ENCODE measurements at regions not wholly inside any gene's neighbourhood (a gene's known extent, or its start where the extent isn't known, plus 50 kb on each side); places are given as distances from the start of the nearest gene placed in this dataset.
"Not testable (repeated sequence)": the region's sequence is repeated elsewhere in the genome, so short reads cannot be mapped to it uniquely, and the experiment has no call there.

DNA sequence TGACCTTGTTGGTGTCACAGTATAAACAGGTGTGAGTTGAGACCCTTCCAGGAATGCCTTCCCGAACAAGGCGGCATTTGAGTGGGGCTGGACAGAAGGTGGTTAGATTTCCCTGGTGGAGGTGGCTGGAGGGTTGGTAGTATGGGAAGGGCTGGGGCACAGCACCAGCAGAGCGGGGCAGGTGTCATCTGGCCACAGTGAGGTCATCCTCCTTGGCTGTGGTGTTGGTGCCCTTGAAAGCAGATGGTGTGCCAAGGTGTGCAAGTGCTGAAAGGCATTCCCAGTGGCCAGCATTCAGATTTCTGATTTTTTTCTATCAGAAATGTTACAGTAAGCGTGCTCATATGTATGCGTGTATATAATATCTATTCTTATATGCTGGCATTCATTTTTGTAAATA, 126.6 kb downstream of the LAT start:
- no peak for TF ChIP-seq CTCF (IDR thresholded peaks at IDR 0.05; ENCODE audit: control extremely low read depth, extremely low read depth, low read depth, missing control alignments)
- POLR2A ChIA-PET = no interaction called here
- no peak for DNase-seq (ENCODE audit: extremely low spot score)
- CTCF ChIA-PET = no interaction called here

DNA sequence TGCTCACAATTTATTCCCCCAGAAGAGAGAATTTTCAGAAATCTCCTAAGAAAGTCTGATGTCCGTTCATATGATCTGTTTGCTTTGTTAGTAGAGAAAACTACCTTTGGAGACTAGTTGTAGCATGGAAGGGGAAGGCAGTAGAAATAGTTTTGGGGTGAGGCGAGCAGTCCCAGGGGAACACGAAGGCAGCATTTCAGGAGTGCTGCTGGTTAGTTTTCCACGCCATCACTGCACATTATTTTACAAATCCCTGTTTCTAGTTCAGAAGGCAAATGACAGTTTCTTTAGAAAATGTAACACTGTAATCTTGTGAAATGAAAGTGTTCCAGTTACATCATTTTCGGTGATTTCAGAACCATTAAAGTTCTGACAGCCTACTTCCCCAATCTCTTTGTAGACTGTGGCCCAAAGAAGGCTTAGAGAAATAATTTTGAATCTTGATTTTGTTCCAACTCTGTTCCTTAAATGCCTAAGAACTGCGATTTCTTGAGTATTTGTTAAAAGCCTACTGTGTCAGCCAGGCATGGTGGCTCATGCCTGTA, 123.8 kb downstream of the LAT start:
- DNase-seq (ENCODE audit: extremely low spot score); CTCF ChIA-PET; POLR2A ChIA-PET: not testable (repeated sequence)

DNA sequence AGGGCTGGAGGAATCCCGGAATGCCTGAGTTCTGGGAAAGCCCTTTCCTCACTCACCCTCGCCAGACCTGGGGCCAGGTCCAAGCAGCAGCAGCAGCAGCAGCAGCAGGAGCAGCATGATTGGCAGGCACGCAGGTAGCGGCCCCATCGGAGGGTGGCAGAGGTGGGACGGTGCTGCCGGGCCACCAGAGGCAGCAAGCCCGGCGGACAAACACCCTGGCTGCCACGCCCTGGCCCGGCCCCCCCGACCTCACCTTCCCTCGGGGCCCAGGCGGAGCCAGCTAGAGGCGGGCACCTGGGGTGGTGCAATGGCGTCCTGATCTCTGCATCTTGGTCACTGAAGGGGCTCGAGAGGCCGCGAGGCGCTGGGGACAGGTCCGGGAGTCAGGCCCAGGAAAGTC, 122.4 kb downstream of the LAT start:
- DNase-seq (ENCODE audit: extremely low spot score) = no peak
- TF ChIP-seq CTCF (IDR thresholded peaks at IDR 0.05; ENCODE audit: control extremely low read depth, extremely low read depth, low read depth, missing control alignments) = no peak
- ChIA-PET POLR2A (no interaction called here), CTCF (no interaction called here)

DNA sequence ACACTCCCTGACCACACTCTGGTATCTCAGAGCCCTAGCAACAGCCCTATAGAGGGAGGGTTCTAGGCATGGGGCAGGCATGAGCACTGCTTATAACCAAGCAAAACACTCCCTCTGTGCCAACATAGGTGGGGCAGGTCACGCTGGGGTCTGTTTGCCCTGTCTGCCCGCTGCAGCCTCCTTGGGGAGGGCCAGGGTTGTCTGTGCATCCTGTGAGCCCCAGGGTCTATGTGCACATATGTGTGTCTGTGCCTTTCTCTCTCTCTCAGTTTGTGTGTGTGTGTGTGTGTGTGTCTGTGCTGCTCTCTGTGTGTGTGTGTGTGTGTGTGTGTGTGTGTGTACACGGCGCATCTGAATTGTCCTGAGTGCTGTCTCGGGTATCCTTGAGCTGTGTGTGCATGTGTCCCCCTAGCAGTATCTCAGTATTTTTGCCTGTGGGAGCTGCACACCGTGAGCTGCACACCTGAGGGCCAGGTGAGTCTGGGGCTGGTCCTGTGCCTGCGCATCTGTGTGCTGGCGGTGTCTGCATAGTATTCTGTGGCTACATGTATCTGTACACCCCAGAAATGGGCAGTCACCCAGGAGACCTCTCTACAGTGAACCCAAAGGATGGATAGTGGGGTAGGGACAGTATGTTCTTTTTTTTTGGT, 121.5 kb downstream of the LAT start:
- CTCF ChIA-PET; POLR2A ChIA-PET; DNase-seq (ENCODE audit: extremely low spot score): not testable (repeated sequence)

- POLR2A ChIA-PET; DNase-seq (ENCODE audit: extremely low spot score); CTCF ChIA-PET: not testable (repeated sequence)
Observed at GRCh38 chr16:29104600-29104999, 119.7 kb downstream of the LAT start.

DNA sequence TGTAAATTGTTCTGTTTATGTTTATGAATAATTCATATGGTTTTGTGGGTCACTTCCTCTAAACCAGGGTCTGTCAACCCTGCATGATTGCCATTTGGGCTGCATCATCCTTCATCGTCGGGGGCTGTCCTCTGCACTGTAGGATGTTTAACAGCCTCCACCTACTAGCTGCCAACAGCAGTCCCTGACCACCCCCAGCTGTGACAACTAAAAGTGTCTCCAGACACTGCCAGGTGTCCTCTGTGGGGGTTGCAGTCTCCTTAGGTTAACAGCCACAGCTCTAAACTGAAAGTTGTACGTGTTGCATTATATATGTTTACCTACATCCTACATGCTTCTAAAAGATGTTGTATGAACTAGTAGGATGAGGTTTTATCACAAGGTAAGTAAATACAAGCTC, 113.1 kb downstream of the LAT start:
- POLR2A ChIA-PET; DNase-seq (ENCODE audit: extremely low spot score); CTCF ChIA-PET: not testable (repeated sequence)

- CTCF ChIA-PET; POLR2A ChIA-PET; DNase-seq (ENCODE audit: extremely low spot score): not testable (repeated sequence)
Observed at GRCh38 chr16:29094729-29095624, 110.1 kb downstream of the LAT start.

DNA sequence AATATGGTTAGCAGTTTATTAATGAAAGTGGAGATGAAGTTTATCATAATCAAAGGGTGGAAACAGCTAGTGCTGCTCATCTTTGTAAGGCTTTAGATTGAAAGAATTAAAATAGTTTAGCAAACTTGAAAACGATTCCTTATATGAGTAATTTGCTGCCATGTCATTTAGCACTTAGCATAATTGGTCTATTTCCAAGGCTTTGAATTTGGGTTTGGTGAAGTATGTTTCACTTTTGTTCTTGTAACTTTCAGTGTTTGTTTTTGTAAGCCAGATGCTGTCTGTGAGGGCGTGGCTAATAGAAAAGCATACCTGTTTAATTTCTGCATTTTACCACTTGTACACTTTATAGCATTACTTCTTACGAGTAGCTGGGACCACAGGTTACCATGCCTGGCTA, 109.5 kb downstream of the LAT start:
- POLR2A ChIA-PET; CTCF ChIA-PET; DNase-seq (ENCODE audit: extremely low spot score): not testable (repeated sequence)

- CTCF ChIA-PET; DNase-seq (ENCODE audit: extremely low spot score); POLR2A ChIA-PET: not testable (repeated sequence)
Observed at GRCh38 chr16:29089679-29090078, 104.8 kb downstream of the LAT start.

DNA sequence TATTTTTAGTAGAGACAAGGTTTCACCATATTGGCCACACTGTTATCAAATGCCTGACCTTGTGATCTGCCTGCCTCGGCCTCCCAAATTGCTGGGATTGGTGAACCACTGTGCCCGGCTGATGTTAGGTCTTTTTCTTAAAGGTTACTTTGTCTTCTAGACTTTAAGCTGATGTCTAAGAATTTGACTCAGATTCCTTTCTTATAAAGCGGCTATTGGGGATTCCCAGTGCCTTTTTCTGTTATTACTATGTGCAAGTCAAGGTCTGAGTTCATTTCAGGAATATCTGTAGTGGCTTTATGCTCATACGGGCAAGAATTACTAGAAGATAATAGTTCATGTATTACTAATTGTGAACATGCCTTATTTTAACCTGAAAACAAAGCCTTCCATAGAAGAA, 102.8 kb downstream of the LAT start:
- CTCF ChIA-PET; DNase-seq (ENCODE audit: extremely low spot score); POLR2A ChIA-PET: not testable (repeated sequence)

- POLR2A ChIA-PET; DNase-seq (ENCODE audit: extremely low spot score): not testable (repeated sequence)
- CTCF ChIA-PET = interaction anchor here (0.8 kb wide), 1 partner anchor 766 kb away, joined by 3 read pairs; no protein-coding TSS in a partner anchor
Observed at GRCh38 chr16:29081829-29082639, 97.2 kb downstream of the LAT start.

DNA sequence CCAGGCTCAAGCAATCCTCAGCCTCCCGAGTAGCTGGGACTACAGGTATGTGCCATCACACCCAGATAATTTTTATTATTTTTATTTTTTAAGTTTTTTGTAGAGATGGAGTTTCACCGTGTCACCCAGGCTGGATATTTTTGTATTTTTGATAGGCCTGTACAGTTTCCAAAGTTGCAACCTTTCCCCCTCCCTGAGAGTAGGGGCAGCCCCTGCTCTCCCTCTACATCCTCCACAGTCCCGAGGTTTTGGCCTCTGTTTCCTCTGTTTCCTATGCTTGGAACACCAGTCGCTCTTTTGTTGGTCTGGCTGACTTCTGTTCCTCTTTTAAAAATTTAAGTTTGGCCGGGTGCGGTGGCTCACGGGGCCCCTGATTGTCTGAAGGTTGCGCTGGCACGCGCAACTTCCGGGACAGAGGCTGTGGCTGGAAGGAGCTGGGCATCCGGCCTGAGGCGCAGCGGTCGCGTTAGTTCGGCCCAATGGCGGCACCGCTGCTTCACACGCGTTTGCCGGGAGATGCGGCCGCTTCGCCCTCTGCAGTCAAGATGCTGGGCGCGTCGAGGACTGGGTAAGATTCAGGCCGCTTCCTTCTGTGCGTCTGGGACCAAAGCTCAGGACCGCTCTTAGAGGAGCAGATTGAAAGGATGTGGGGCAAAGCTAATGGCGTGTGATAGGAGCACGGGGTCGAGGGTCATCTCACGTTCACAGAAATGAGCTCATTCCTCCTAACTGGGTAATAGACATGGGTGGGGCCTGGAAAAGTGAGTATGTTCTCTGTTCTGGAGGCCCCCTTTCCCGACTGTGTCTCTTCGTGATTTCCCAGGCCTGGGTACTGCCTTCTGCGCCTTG, 89.9 kb downstream of the LAT start:
- DNase-seq (ENCODE audit: extremely low spot score); POLR2A ChIA-PET; CTCF ChIA-PET: not testable (repeated sequence)

DNA sequence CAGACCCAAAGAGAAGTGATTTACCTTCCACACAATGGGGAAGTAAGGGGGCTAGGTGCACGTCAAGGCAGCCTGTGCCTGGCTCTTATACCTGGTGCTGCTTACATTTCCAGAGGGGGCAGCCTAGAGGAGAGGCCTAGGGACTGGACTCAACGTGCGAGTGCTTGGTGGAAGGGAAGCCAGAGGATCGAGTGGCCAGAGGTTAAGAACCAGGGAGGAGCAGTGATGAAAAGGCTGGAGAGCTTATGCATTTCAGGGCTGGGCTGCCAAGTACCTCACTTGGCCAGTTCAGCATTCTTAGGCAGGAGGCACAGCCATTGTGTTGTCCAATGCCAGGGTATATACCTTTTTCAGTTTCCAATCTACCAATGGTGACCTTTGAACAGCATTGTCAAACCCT, 77.4 kb downstream of the LAT start:
- POLR2A ChIA-PET; CTCF ChIA-PET; DNase-seq (ENCODE audit: extremely low spot score): not testable (repeated sequence)

DNA sequence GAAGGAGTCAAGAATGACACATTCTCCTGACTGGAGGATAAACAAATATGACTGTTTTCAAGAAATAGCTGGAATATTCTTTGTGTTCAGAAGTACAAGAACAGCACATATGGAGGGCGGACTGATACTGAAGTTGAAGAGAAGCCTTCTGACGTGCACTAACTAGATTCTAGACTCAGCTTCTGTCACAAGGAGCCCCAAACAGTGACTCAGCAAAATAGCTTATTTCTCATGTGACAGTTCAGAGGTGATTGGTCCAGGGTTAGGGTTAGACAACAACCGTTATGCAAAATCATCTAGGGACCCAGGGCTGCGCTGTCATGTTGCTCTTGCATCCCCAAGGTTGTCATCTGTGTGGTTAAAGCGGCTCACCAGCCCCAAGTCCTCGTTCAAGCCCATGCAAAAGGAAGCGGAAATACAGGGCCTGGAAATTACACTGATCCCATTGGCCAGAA, 76.6 kb downstream of the LAT start:
- DNase-seq (ENCODE audit: extremely low spot score); CTCF ChIA-PET; POLR2A ChIA-PET: not testable (repeated sequence)

Measured in GM10248 (cell line).